GM18505 (cell line): ENCODE measurements at regions not wholly inside any gene's neighbourhood (a gene's known extent, or its start where the extent isn't known, plus 50 kb on each side); places are given as distances from the start of the nearest gene placed in this dataset.

Source experiments
- ATAC-seq: cut with Tn5 transposase; IDR thresholded peaks from one replicate; pipeline ENCODE4 v1.9.1; 2021; ENCODE audit not compliant: unreplicated experiment
- POLR2A ChIP-seq: IDR thresholded peaks from 4 replicates; pipeline ENCODE4 v1.6.1; 2011; ENCODE audit warnings: borderline replicate concordance; ENCODE audit not compliant: insufficient read depth, insufficient read length; ENCODE audit errors: extremely low read depth

DNA sequence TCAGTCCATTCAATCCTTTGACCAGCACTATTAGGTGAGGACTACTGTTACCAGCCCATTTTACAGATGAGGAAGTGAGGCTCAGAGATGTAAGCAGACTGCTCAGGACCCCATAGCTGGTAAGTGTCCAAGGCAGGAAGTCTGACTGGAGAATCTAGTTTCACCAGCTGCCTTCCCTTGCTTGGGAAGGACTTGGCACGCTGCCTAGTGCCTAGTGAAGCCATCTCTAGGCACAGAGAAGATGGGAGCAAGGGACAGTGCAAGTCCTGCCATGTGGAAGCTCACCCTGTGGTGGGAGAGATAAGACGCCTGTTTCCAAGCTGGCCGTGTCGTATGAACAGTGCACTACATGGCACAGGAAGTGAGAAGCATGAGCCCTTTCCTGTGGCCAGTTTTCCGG is 111.8 kb upstream of the TMC3 start:
- no peak for TF ChIP-seq POLR2A
- ATAC-seq = no peak

DNA sequence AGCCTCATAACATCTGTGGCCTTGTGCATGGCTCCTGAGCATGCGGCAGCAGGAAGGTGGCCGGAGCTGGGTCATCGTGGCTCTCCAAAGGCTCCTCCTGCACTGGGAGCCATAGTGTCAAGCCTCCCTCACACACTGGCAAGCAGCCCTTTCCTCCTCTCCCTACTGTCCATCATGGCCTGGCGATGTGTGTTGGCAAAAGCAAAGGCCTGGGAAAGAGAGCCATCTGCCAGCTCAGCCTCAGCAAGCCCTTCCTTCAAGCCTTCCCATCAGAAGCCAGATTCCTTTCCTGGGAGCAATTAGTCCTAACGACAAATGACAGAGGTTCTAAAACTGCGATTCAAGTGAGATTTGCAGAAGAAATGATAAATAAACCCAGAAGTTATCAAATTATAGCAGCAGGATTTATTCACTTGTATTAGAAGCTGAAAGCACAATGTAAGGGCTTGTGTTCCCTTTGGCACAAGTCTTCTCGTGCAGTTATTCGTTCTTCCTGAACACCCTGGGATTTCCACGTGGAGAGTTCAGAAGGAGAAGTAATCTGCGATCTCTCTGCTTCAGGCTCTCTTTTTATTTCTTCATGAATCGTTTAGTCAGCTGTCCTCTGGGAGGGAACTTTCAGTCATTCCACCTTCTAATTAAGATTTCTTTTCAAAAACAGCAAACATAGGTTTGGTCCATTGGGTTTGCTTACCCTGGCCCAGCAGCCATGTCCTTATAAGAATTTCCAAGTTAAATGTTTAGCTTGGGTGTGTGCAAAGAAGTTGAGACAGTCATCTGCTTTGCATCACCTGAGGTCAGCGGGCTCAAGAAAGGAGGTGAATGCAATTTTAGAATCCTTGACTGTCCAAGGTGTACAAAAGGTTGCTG is 110.3 kb upstream of the TMC3 start:
- no peak for TF ChIP-seq POLR2A
- no peak for ATAC-seq

DNA sequence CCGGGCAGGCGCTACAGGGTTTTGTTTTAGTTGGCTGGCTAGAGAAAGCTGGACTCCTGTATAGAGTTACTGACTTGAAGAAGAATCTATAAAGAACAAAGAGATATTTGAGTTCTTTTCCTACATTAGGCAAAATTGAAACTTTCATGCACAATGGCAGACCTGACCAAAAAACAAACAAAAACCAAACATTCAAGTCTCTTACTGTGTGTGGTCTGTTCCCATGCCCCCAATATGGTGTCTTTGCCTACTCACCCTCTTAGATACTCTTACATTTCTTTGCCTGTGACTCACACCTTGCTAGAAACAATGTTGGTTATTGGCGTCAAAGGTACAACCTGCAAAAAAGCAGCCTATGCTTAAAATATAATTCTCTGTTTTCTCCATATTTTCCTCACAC is 109.5 kb upstream of the TMC3 start:
- ATAC-seq = no peak
- no peak for TF ChIP-seq POLR2A

DNA sequence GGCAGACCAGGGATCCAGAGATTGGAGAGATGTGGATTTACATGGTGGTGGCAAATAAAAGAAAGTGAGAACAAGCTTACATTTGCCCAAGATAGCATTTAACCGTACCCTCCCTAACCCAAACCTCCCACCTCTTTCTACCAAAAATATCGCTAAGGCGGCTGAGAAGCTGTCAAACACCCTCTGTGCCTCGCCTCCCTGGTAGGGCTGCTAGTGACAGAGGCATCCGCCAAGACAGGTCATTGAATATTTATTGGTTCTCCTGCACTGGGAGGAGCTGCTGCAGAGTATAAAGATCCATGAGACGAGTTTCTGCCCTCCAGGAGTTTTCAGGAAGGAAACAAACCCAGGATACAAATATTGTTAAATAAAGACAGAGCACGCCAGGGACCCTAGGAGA is 107.3 kb upstream of the TMC3 start:
- TF ChIP-seq POLR2A = no peak
- ATAC-seq = no peak

DNA sequence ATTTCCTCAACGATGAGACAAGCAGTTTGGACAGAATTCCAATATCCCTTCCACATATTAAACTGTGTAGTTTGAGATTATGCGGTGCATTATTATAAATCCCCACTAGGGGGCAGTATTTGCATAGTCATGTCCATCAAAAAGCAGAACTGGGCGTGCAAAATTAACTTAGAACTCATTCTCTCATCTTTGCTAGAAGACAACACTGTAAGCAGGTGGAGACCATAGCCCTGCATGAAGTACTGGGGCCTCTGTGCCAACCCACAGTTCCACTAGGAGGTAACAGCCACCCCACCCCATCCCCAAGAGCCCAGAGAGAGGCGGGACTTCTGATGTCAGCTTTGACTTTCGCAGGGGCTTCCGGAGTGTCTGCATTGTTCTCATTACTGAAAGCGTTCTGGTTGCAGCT is 106.6 kb upstream of the TMC3 start:
- ATAC-seq = no peak

DNA sequence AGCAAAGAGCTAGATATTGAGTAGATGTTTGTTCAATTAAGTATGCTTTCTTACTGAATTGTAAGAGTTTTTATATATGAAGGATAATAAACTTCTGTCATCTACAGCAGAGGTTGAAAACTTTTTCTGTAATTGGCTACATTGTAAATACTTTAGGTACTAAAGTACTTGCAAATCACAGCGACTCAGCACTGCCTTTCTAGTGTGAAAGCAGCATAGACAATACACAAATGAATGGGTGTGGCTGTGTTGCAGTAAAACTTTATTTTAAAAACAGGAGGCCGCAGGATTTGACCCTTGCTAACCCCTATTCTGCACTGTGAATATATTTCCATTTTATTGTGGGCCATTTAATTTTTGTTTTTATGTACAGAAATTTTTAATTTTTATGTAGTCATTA is 104.3 kb upstream of the TMC3 start:
- no peak for TF ChIP-seq POLR2A

More for the DNA sequence above, 106.6 kb upstream of the TMC3 start:
- no peak for TF ChIP-seq POLR2A

DNA sequence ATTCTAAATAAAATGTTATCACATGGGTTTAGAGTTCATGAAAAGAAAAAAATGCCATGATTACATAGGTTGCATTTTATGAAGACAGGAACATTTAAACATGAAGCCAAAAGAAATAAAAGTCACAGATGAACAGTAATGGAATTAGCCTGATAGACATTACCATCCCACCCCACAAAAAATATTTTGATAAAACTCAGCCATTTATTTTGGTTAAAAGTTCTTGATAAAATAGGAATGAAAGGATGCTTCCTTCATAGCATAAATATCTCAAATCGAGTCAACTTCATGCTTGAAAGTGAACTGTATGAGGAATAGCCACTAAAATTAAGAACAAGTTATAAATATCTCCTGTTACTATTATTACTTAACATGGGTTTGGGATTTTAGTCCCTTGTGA is 101.9 kb upstream of the TMC3 start:
- no peak for ATAC-seq
- no peak for TF ChIP-seq POLR2A

More for the DNA sequence above, 104.3 kb upstream of the TMC3 start:
- no peak for ATAC-seq

DNA sequence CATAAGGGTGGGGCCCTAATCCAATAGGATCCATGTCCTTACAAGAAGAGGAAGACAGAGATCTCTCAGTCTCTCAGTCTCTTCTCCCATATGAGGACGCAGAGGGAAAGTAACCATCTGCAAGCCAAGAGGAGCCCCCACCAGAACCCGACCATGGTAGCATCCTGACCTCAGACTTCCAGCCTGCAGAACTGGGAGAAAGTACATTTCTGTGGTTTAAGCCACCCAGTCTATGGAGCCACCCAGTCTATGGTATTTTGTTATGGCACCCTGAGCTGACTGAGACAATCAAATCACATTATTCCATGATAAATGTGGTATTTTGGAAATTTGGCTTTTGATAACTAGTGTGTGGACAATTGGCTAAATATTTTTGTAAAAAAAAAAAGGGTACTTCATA is 101.5 kb upstream of the TMC3 start:
- no peak for TF ChIP-seq POLR2A
- ATAC-seq = no peak

DNA sequence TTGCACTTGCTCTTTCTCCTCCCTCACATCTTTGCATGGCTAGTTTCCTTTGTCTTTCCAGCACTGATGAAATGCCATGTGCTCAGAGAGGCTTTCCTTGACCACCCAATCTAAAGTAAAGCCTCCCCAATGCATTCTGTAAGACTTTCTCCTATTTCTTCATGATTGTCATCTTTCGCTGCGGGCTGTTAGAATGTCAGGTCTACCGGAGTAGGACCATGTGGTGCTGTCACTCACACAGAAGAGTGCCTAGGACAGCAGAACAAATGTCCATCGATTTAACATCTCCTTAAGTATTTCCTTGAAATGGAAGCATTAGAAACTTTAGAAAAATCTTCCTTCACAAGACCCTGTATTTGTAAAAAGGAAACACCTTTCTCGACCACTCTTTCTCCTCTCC is 99.9 kb upstream of the TMC3 start:
- no peak for ATAC-seq
- no peak for TF ChIP-seq POLR2A

DNA sequence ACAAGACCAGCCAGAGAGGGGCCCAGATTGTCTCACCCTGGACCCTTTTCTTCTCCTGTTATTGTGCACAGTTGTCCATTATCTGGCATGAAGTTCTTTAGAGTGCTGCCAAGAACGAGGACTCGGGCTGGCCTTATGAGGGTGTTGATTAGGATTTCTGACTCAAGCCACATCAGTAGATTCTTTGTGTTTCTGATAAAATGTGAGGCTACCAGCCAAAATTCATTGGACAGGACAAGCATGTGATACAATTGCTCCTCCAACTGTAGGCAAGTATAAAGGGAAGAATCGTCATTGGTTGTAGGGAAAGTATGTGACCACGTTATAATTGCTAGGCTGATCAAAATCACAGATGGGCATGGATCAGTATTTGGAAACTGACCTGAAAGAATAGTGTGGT is 99.2 kb upstream of the TMC3 start:
- no peak for TF ChIP-seq POLR2A
- ATAC-seq = no peak

DNA sequence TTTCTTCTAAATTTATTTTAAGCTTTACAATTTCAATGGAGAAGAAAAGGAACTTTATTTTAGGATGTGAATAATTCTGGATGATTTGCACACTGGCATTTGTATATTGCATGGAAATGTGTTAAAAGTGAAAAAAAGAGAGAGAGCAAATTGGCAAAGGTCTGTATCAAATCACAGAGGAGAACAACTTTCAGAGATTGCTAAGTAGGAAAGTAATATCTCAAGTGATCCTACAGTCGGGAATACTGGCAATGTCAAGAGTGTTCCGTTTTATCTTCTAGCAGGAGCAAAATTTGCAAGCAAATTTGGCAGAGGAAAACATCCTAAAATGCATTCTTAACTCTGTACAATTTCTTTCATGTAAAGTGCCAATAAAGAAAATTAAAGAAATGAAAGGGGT is 97.1 kb upstream of the TMC3 start:
- no peak for TF ChIP-seq POLR2A
- no peak for ATAC-seq

DNA sequence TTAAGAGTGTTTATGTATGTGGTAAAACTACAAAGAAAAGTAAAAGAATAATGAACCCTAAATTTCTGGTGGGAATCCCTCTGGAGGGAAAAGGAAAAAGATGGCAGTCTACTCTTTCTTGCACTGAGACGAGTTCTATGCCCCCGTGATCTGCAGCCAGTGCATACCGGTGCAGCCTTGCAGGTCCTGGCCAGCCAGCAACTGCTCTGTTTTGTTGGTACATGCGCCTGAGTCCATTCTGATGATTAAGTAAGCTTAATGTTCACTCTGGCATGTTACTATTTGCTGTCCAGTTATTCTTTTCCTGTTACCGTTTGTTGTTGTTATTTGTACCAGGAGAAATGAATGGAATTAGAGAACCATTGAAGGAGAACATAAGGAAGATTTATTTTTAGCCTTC is 95.1 kb upstream of the TMC3 start:
- ATAC-seq = no peak

DNA sequence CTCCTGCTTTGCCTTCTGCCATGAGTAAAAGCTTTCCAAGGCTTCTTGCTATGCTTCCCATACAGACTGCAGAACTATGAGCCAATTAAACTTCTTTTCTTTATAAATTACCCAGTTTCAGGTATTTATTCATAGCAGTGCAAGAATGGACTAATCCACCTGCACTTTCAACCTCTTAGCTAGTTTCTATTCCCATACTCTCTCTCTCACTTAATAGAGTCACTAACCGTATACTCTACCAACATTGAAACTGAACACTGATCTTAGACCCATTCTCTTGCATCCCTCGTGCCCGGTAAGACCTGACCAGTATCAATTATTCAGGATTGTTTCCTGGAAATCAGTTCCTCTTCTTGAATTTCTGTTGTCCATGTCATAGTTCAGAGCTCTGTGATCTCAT is 92.7 kb upstream of the TMC3 start:
- no peak for TF ChIP-seq POLR2A
- no peak for ATAC-seq

More for the DNA sequence above, 95.1 kb upstream of the TMC3 start:
- no peak for TF ChIP-seq POLR2A

DNA sequence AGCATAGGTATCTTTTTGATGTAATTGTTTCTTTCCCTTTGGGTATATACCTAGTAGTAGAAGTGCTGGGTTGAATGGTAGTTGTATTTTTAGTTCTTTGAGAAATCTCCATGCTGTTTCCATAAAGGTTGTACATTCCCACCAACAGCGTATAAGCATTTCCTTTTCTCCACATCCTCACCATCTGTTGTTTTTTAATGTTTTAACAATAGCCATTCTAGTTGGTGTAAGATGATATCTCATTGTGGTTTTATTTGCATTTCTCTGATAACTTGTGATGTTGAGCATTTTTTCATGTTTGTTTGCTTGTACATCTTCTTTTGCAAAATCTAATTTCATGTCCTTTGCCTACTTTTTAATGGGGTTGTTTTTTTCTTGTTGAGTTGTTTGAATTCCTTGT is 80.0 kb upstream of the TMC3 start:
- TF ChIP-seq POLR2A = no peak
- no peak for ATAC-seq
